ENCODE measurements at regions not wholly inside any gene's neighbourhood (a gene's known extent, or its start where the extent isn't known, plus 50 kb on each side); places are given as distances from the start of the nearest gene placed in this dataset.
"Not testable (repeated sequence)": the region's sequence is repeated elsewhere in the genome, so short reads cannot be mapped to it uniquely, and the experiment has no call there.

- H3K4me3 Mint-ChIP-seq = no peak overlapping the region
- no peak for ATAC-seq (replicated peaks)
- H3K9me3 Mint-ChIP-seq = no peaks in the 10 kb centered on the region
- no peaks in the 10 kb centered on the region for H3K4me1 Mint-ChIP-seq
- no peaks in the 10 kb centered on the region for H3K27me3 Mint-ChIP-seq
- no peak overlapping the region for H3K27ac Mint-ChIP-seq
- H3K36me3 Mint-ChIP-seq (ENCODE audit: low read depth) = no peaks in the 10 kb centered on the region
Observed at GRCh38 chr7:152594801-152595200, 81.1 kb downstream of the XRCC2 start.

- Mint-ChIP-seq H3K36me3 (ENCODE audit: low read depth) (no peaks in the 10 kb centered on the region), H3K27me3 (no peaks in the 10 kb centered on the region), H3K4me3 (no peak overlapping the region), H3K9me3 (no peaks in the 10 kb centered on the region), H3K27ac (no peak overlapping the region), H3K4me1 (no peaks in the 10 kb centered on the region)
- no peak for ATAC-seq (replicated peaks)
Observed at GRCh38 chr7:152591976-152592375, 84.0 kb downstream of the XRCC2 start.

- no peaks in the 10 kb centered on the region for H3K4me1 Mint-ChIP-seq
- no peak overlapping the region for H3K4me3 Mint-ChIP-seq
- no peaks in the 10 kb centered on the region for H3K36me3 Mint-ChIP-seq (ENCODE audit: low read depth)
- no peaks in the 10 kb centered on the region for H3K27me3 Mint-ChIP-seq
- ATAC-seq (replicated peaks) = no peak
- H3K27ac Mint-ChIP-seq = no peak overlapping the region
- H3K9me3 Mint-ChIP-seq = no peaks in the 10 kb centered on the region
Observed at GRCh38 chr7:152590481-152590880, 85.5 kb downstream of the XRCC2 start.

GRCh38 chr7:152589821-152590220, 86.1 kb downstream of the XRCC2 start:
- H3K4me3 Mint-ChIP-seq; H3K27ac Mint-ChIP-seq; ATAC-seq (replicated peaks): not testable (repeated sequence)

GRCh38 chr7:152588350-152588749, 87.6 kb downstream of the XRCC2 start:
- Mint-ChIP-seq H3K27ac (no peak overlapping the region), H3K9me3 (no peaks in the 10 kb centered on the region), H3K36me3 (ENCODE audit: low read depth) (no peaks in the 10 kb centered on the region), H3K27me3 (no peaks in the 10 kb centered on the region), H3K4me3 (no peak overlapping the region), H3K4me1 (no peaks in the 10 kb centered on the region)
- ATAC-seq (replicated peaks) = no peak

More at GRCh38 chr7:152589821-152590220, 86.1 kb downstream of the XRCC2 start:
- not testable (repeated sequence) for H3K36me3 Mint-ChIP-seq (ENCODE audit: low read depth); H3K27me3 Mint-ChIP-seq; H3K4me1 Mint-ChIP-seq; H3K9me3 Mint-ChIP-seq

- no peaks in the 10 kb centered on the region for H3K27me3 Mint-ChIP-seq
- no peaks in the 10 kb centered on the region for H3K9me3 Mint-ChIP-seq
- H3K4me3 Mint-ChIP-seq = no peak overlapping the region
- no peaks in the 10 kb centered on the region for H3K4me1 Mint-ChIP-seq
- no peak for ATAC-seq (replicated peaks)
- no peaks in the 10 kb centered on the region for H3K36me3 Mint-ChIP-seq (ENCODE audit: low read depth)
- H3K27ac Mint-ChIP-seq = no peak overlapping the region
Observed at GRCh38 chr7:152587366-152587765, 88.6 kb downstream of the XRCC2 start.

GRCh38 chr7:152583006-152583405, 92.9 kb downstream of the XRCC2 start:
- no peaks in the 10 kb centered on the region for H3K9me3 Mint-ChIP-seq
- no peaks in the 10 kb centered on the region for H3K36me3 Mint-ChIP-seq (ENCODE audit: low read depth)
- ATAC-seq (replicated peaks) = no peak
- H3K27ac Mint-ChIP-seq = no peak overlapping the region
- H3K4me1 Mint-ChIP-seq = no peaks in the 10 kb centered on the region
- H3K4me3 Mint-ChIP-seq = no peak overlapping the region
- no peaks in the 10 kb centered on the region for H3K27me3 Mint-ChIP-seq

- H3K4me3 Mint-ChIP-seq = no peak overlapping the region
- no peaks in the 10 kb centered on the region for H3K4me1 Mint-ChIP-seq
- no peak for ATAC-seq (replicated peaks)
- no peaks in the 10 kb centered on the region for H3K27me3 Mint-ChIP-seq
- no peaks in the 10 kb centered on the region for H3K36me3 Mint-ChIP-seq (ENCODE audit: low read depth)
- H3K27ac Mint-ChIP-seq = no peak overlapping the region
- no peaks in the 10 kb centered on the region for H3K9me3 Mint-ChIP-seq
Observed at GRCh38 chr7:152579070-152579469, 96.9 kb downstream of the XRCC2 start.

- Mint-ChIP-seq H3K9me3 (no peaks in the 10 kb centered on the region), H3K27ac (no peak overlapping the region), H3K4me3 (no peak overlapping the region), H3K27me3 (no peaks in the 10 kb centered on the region), H3K36me3 (ENCODE audit: low read depth) (no peaks in the 10 kb centered on the region), H3K4me1 (no peaks in the 10 kb centered on the region)
- ATAC-seq (replicated peaks) = no peak
Observed at GRCh38 chr7:152577339-152577738, 98.6 kb downstream of the XRCC2 start.

GRCh38 chr7:152574892-152575548, 100.9 kb downstream of the XRCC2 start:
- no peak overlapping the region for H3K4me3 Mint-ChIP-seq
- H3K36me3 Mint-ChIP-seq (ENCODE audit: low read depth) = no peaks in the 10 kb centered on the region
- ATAC-seq (replicated peaks) = no peak
- no peak overlapping the region for H3K27ac Mint-ChIP-seq
- H3K27me3 Mint-ChIP-seq = no peaks in the 10 kb centered on the region
- no peaks in the 10 kb centered on the region for H3K4me1 Mint-ChIP-seq
- no peaks in the 10 kb centered on the region for H3K9me3 Mint-ChIP-seq

- H3K27me3 Mint-ChIP-seq; H3K27ac Mint-ChIP-seq; H3K36me3 Mint-ChIP-seq (ENCODE audit: low read depth); H3K4me1 Mint-ChIP-seq; H3K4me3 Mint-ChIP-seq; H3K9me3 Mint-ChIP-seq; ATAC-seq (replicated peaks): not testable (repeated sequence)
Observed at GRCh38 chr7:152573186-152573585, 102.8 kb downstream of the XRCC2 start.

- Mint-ChIP-seq H3K27me3 (no peaks in the 10 kb centered on the region), H3K36me3 (ENCODE audit: low read depth) (no peaks in the 10 kb centered on the region), H3K27ac (no peak overlapping the region), H3K9me3 (no peaks in the 10 kb centered on the region), H3K4me1 (no peaks in the 10 kb centered on the region), H3K4me3 (no peak overlapping the region)
- no peak for ATAC-seq (replicated peaks)
Observed at GRCh38 chr7:152572101-152572500, 103.8 kb downstream of the XRCC2 start.

- no peaks in the 10 kb centered on the region for H3K36me3 Mint-ChIP-seq (ENCODE audit: low read depth)
- no peaks in the 10 kb centered on the region for H3K27me3 Mint-ChIP-seq
- no peak overlapping the region for H3K27ac Mint-ChIP-seq
- no peaks in the 10 kb centered on the region for H3K9me3 Mint-ChIP-seq
- no peak for ATAC-seq (replicated peaks)
- no peak overlapping the region for H3K4me3 Mint-ChIP-seq
- no peaks in the 10 kb centered on the region for H3K4me1 Mint-ChIP-seq
Observed at GRCh38 chr7:152571068-152571467, 104.9 kb downstream of the XRCC2 start.

- H3K9me3 Mint-ChIP-seq = no peaks in the 10 kb centered on the region
- ATAC-seq (replicated peaks) = no peak
- H3K36me3 Mint-ChIP-seq (ENCODE audit: low read depth) = no peaks in the 10 kb centered on the region
- no peak overlapping the region for H3K4me3 Mint-ChIP-seq
- H3K4me1 Mint-ChIP-seq = no peaks in the 10 kb centered on the region
- peaks cover 9% of the 10 kb centered on the region for H3K27me3 Mint-ChIP-seq
- H3K27ac Mint-ChIP-seq = no peak overlapping the region
Observed at GRCh38 chr7:152568972-152569371, 107.0 kb downstream of the XRCC2 start.

GRCh38 chr7:152565731-152566130, 110.2 kb downstream of the XRCC2 start:
- no peaks in the 10 kb centered on the region for H3K4me1 Mint-ChIP-seq
- peaks cover 9% of the 10 kb centered on the region for H3K27me3 Mint-ChIP-seq
- no peaks in the 10 kb centered on the region for H3K9me3 Mint-ChIP-seq
- ATAC-seq (replicated peaks) = no peak
- no peak overlapping the region for H3K27ac Mint-ChIP-seq
- no peaks in the 10 kb centered on the region for H3K36me3 Mint-ChIP-seq (ENCODE audit: low read depth)
- no peak overlapping the region for H3K4me3 Mint-ChIP-seq
